Colonic mucosa (tissue), 4 donors: ENCODE measurements at regions not wholly inside any gene's neighbourhood (a gene's known extent, or its start where the extent isn't known, plus 50 kb on each side); places are given as distances from the start of the nearest gene placed in this dataset.

Experiments used
- DNase-seq: peaks from one replicate; pipeline ENCODE4 v3.0.0-alpha.2; 2020
- H3K27ac ChIP-seq: fragments of 200-600 bp; one replicate; pipeline ENCODE4 v1.8.0; 2021
- H3K27me3 ChIP-seq: fragments of 200-600 bp; one replicate; pipeline ENCODE4 v1.8.0; 2021
- H3K36me3 ChIP-seq: fragments of 200-600 bp; one replicate; pipeline ENCODE4 v1.8.0; 2021
- H3K4me1 ChIP-seq: fragments of 200-600 bp; one replicate; pipeline ENCODE4 v1.8.0; 2021; ENCODE audit warnings: mild to moderate bottlenecking
- H3K4me3 ChIP-seq: fragments of 200-600 bp; one replicate; pipeline ENCODE4 v1.8.0; 2021
- H3K9ac ChIP-seq, 2 donors: one replicate each; pipeline ENCODE4 v1.7.0; 2013; ENCODE audit warnings: control low read depth in 2 of 2, low read depth in 2 of 2, low read length in 2 of 2
- H3K9me3 ChIP-seq: fragments of 200-600 bp; one replicate; pipeline ENCODE4 v1.8.0; 2021
- intact Hi-C: fragments of 100-400 bp; cut with DNase I; formaldehyde crosslinking; loops from one replicate; pipeline ENCODE4 v1.14.1; 2022
- TF ChIP-seq, protein P1 (sequence below): fragments of 200-600 bp; IDR thresholded peaks from one replicate; pipeline ENCODE4 v1.8.0; 2022; ENCODE audit warnings: antibody characterized with exemption, mild to moderate bottlenecking
- donor health status: healthy.
- donor health status: DM: no; HTN: no; CAD: no.
- donor health status: DM: no; HTN: no; CAD: no.

DNA sequence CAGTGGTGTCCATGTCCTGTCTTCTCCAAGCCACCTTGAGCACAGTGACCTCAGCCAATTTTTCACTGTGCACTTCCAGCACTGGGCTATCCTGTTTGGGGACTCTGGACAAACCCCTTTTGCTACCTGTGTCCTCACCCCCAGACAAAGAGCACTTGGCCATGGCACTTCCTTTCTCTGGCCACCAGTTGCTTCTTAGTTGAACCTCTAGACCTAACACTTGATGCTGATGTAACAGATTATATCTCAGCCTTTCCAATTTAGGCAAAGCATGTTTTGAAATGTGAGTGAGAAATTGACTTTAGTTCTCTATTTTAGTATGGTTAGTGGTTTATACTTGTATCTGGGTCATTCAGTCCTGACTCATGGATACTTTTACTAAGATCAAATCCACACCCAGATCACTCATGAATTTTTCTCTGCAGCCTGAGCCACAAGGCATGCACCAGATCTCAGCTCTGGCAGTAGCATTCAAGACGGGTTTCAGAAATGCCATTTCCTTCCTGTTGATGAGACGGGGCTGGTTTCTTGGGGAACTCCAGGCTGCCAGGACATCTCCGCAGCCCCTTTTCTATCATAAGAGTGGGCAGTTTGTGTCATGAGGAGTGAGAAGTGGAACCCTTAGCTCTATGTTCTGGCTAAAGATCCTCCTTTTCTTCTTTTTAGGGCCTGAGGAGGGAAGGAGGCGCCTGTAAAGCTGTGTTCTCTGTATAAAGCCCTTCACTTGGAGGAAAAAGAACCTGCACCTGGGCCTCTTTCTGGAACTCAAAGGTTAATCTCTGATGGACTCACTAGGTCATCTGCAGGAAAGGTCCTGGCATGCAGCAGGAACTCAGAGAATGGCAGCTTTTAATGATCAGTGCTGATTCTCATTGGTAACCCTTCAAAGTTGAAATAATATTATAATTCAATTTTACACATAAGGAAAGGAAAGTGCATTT lies 185.6 kb upstream of the TENM4 start:
- Histone ChIP-seq H3K27ac (no peak overlapping the region), H3K4me1 (no peaks in the 10 kb centered on the region), H3K36me3 (no peaks in the 10 kb centered on the region), H3K9me3 (no peaks in the 10 kb centered on the region), H3K9ac (no peak overlapping the region), H3K4me3 (no peak overlapping the region), H3K27me3 (no peaks in the 10 kb centered on the region)
- no peak for DNase-seq
- TF ChIP-seq, protein P1, sequence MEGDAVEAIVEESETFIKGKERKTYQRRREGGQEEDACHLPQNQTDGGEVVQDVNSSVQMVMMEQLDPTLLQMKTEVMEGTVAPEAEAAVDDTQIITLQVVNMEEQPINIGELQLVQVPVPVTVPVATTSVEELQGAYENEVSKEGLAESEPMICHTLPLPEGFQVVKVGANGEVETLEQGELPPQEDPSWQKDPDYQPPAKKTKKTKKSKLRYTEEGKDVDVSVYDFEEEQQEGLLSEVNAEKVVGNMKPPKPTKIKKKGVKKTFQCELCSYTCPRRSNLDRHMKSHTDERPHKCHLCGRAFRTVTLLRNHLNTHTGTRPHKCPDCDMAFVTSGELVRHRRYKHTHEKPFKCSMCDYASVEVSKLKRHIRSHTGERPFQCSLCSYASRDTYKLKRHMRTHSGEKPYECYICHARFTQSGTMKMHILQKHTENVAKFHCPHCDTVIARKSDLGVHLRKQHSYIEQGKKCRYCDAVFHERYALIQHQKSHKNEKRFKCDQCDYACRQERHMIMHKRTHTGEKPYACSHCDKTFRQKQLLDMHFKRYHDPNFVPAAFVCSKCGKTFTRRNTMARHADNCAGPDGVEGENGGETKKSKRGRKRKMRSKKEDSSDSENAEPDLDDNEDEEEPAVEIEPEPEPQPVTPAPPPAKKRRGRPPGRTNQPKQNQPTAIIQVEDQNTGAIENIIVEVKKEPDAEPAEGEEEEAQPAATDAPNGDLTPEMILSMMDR, result no peak
- intact Hi-C loops, result no loop called here

DNA sequence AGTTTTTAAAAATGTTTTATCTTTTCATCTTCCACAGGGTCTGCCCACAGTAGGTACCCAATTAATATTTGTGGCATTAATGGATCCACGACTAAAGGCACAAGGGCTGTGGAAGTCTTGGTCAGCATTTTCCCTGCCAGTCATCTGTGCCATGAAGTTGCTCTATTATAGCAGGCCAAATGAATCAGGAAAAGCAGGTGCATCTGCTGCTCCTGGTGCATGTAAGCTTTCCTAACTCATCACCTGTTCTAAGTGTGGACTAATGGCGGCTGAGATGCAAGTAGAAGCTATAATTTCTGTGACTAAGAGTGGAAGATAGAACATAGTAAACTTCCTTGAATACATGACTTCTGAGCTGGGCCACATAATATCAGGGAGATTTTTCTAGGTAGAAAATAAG lies 182.5 kb upstream of the TENM4 start:
- Histone ChIP-seq H3K27ac (no peak overlapping the region), H3K9ac (no peak overlapping the region), H3K9me3 (no peaks in the 10 kb centered on the region), H3K27me3 (no peaks in the 10 kb centered on the region), H3K4me1 (no peaks in the 10 kb centered on the region), H3K36me3 (no peaks in the 10 kb centered on the region), H3K4me3 (no peak overlapping the region)
- DNase-seq, result no peak
- intact Hi-C loops, result no loop called here
- TF ChIP-seq, protein P1, result no peak

DNA sequence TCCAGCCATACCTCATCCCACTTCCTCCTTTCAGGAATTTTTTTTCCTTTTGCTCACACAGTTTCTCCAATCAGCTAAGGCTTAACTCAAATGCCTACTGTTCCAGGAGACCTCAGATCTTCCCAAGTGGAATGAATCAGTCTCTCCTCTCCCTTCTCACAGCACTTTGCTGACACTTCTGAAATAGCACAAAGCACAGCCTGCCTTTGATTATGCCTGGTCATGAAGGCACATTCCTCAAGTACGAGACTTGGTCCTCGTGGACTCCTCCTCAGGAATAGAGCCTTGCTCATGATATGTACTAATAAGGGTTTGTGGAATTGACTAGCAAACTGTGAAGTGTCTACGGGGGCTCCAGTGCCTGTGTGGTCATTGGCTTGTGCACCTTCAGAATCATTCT lies 176.7 kb upstream of the TENM4 start:
- no peak overlapping the region for H3K9ac ChIP-seq
- no peak overlapping the region for H3K27ac ChIP-seq
- no peaks in the 10 kb centered on the region for H3K27me3 ChIP-seq
- intact Hi-C loops, result no loop called here
- DNase-seq, result no peak
- TF ChIP-seq, protein P1, result no peak
- H3K4me3 ChIP-seq, result no peak overlapping the region
- H3K9me3 ChIP-seq, result no peaks in the 10 kb centered on the region
- H3K36me3 ChIP-seq, result no peaks in the 10 kb centered on the region
- no peaks in the 10 kb centered on the region for H3K4me1 ChIP-seq

DNA sequence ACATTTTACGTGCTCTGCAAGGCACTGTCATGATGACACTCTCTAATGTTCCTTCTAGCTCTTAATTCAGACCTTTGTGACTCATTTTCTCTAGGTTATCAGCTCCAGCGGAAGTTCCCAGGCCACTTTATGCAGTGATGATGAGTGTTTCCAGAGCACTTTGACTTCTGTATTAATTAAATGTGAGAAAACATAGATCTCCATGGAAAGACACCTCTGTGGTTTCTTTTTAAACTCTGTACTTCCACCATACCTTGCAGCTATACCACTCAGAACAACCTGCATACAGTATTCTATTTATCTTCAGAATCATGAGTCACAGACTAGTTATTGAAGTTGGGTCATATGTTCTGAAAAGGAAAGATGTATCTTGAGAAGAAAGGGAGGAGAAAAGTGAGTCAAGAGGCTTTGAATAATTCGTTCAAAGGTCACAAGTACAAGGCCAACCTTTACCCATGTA lies 175.6 kb upstream of the TENM4 start:
- DNase-seq, result no peak
- Histone ChIP-seq H3K27ac (no peak overlapping the region), H3K9me3 (no peaks in the 10 kb centered on the region), H3K36me3 (no peaks in the 10 kb centered on the region), H3K4me1 (no peaks in the 10 kb centered on the region), H3K27me3 (no peaks in the 10 kb centered on the region), H3K9ac (no peak overlapping the region), H3K4me3 (no peak overlapping the region)
- intact Hi-C loops, result no loop called here
- TF ChIP-seq, protein P1, result no peak

DNA sequence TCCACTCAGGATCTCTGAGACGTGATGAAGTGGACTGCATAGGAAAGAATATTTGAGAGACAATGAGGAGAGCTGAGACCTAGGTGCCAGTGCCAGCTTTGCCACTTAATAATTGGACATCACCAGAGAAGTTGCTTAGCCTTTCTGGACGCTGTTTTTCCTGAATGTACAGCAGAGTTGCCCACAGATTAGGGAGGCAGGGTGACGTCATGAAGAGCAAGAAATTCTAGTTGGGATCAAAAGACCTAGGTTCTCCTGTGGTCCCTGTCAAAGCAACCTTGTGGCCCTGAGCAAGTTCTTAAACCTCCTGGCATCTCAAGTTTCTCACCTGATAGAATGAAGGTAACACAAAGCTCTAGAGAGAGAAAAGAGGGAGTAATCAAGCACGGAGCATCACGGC lies 174.6 kb upstream of the TENM4 start:
- intact Hi-C loops, result no loop called here
- H3K27ac ChIP-seq, result no peak overlapping the region
- DNase-seq, result no peak

More for the DNA sequence above, 174.6 kb upstream of the TENM4 start:
- Histone ChIP-seq H3K4me1 (no peaks in the 10 kb centered on the region), H3K27me3 (no peaks in the 10 kb centered on the region), H3K36me3 (no peaks in the 10 kb centered on the region), H3K9ac (no peak overlapping the region), H3K9me3 (no peaks in the 10 kb centered on the region), H3K4me3 (no peak overlapping the region)
- TF ChIP-seq, protein P1, result no peak
